GM23248 (cell line): ENCODE measurements at regions not wholly inside any gene's neighbourhood (a gene's known extent, or its start where the extent isn't known, plus 50 kb on each side); places are given as distances from the start of the nearest gene placed in this dataset.

Experiments used
- EZH2 ChIP-seq: fragments of 200-600 bp; sonication (generic); IDR thresholded peaks from 2 replicates; pipeline ENCODE4 v1.6.1; 2018; ENCODE audit warnings: antibody characterized with exemption, mild to moderate bottlenecking; ENCODE audit not compliant: insufficient read depth, poor library complexity, severe bottlenecking
- EZH2phosphoT487 ChIP-seq: fragments of 200-600 bp; sonication (generic); IDR thresholded peaks from 2 replicates; pipeline ENCODE4 v1.6.1; 2018; ENCODE audit warnings: antibody characterized with exemption, moderate library complexity, mild to moderate bottlenecking, low read depth; ENCODE audit not compliant: insufficient read depth

- TF ChIP-seq EZH2, result no peak
- no peak for TF ChIP-seq EZH2phosphoT487
These were observed 76.0 kb downstream of the GPR88 start for GRCh38 chr1:100613817-100614559.
